NCI-H524 (cell line): ENCODE measurements at regions not wholly inside any gene's neighbourhood (a gene's known extent, or its start where the extent isn't known, plus 50 kb on each side); places are given as distances from the start of the nearest gene placed in this dataset.
A peak's percentile ranks its signal among the peaks of the same experiment; 100 is the strongest.
"Not testable (repeated sequence)": the region's sequence is repeated elsewhere in the genome, so short reads cannot be mapped to it uniquely, and the experiment has no call there.

Experiments
- DNase-seq, 2 experiments: peaks; one replicate each; lab custom pipeline; 2025; lab: John Stamatoyannopoulos, UW

GRCh38 chr2:39996653-39997080 is 217.6 kb upstream of the THUMPD2 start:
- DNase-seq = no peak

- no peak for DNase-seq
These were observed 216.1 kb upstream of the THUMPD2 start for GRCh38 chr2:39995005-39995737.

GRCh38 chr2:39994151-39994550 is 215.1 kb upstream of the THUMPD2 start:
- DNase-seq = no peak

- DNase-seq = no peak
These were observed 212.2 kb upstream of the THUMPD2 start for GRCh38 chr2:39991298-39991697.

GRCh38 chr2:39990335-39990900 is 211.4 kb upstream of the THUMPD2 start:
- no peak for DNase-seq

GRCh38 chr2:39989888-39990287 is 210.8 kb upstream of the THUMPD2 start:
- peak in 1 of 2 experiments; percentile 4 for DNase-seq

- DNase-seq = peak; percentile 28 to 72
These were observed 202.8 kb upstream of the THUMPD2 start for GRCh38 chr2:39981883-39982311.

- DNase-seq = no peak
These were observed 196.5 kb upstream of the THUMPD2 start for GRCh38 chr2:39975476-39976020.

- DNase-seq = no peak
These were observed 189.0 kb upstream of the THUMPD2 start for GRCh38 chr2:39968037-39968436.

GRCh38 chr2:39960681-39961080 is 181.6 kb upstream of the THUMPD2 start:
- not testable (repeated sequence) for DNase-seq

- DNase-seq = no peak
These were observed 175.3 kb upstream of the THUMPD2 start for GRCh38 chr2:39954346-39954745.

GRCh38 chr2:39949131-39949530 is 170.1 kb upstream of the THUMPD2 start:
- DNase-seq = no peak

- no peak for DNase-seq
These were observed 169.1 kb upstream of the THUMPD2 start for GRCh38 chr2:39948016-39948719.

GRCh38 chr2:39947294-39948015 is 168.4 kb upstream of the THUMPD2 start:
- DNase-seq = peak in 1 of 2 experiments; percentile 60

- DNase-seq = no peak
These were observed 163.9 kb upstream of the THUMPD2 start for GRCh38 chr2:39942950-39943349.

- no peak for DNase-seq
These were observed 159.2 kb upstream of the THUMPD2 start for GRCh38 chr2:39938035-39938835.

- DNase-seq = no peak
These were observed 158.6 kb upstream of the THUMPD2 start for GRCh38 chr2:39937621-39938020.

GRCh38 chr2:39934851-39935250 is 155.8 kb upstream of the THUMPD2 start:
- no peak for DNase-seq

GRCh38 chr2:39933196-39933595 is 154.1 kb upstream of the THUMPD2 start:
- DNase-seq = no peak

GRCh38 chr2:39932198-39932597 is 153.1 kb upstream of the THUMPD2 start:
- DNase-seq = no peak
